H1 (cell line): ENCODE measurements at regions not wholly inside any gene's neighbourhood (a gene's known extent, or its start where the extent isn't known, plus 50 kb on each side); places are given as distances from the start of the nearest gene placed in this dataset.

Experiments
- CTCF ChIA-PET: fragments of 300-600 bp; sonication (Branson Sonifier 250); formaldehyde crosslinking; loops from one replicate; lab custom pipeline; 2021; ENCODE audit not compliant: partially characterized antibody; lab: Charles Lee
- POLR2A ChIA-PET: fragments of 300-600 bp; sonication (Branson Sonifier 250); formaldehyde crosslinking; loops from one replicate; lab custom pipeline; 2021; ENCODE audit warnings: inconsistent platforms; ENCODE audit not compliant: partially characterized antibody; lab: Charles Lee
- DNase-seq, 2 experiments: peaks; one replicate each; pipeline versions ENCODE4 v3.0.0 to v3.0.0-alpha.2; 2010 to 2022; ENCODE audit warnings: low spot score in 2 of 2, low read depth in 1 of 2, mixed read lengths in 1 of 2
- FAIRE-seq: peaks from 2 replicates; lab custom pipeline; 2011; peaks lifted over from hg19 to GRCh38; lab: Jason Lieb, UNC
- H2AFZ ChIP-seq: 2 replicates; pipeline ENCODE4 v1.8.1; 2012; ENCODE audit warnings: low read length, inconsistent platforms
- H2AK5ac ChIP-seq: 2 replicates; pipeline ENCODE4 v1.6.1; 2013; ENCODE audit warnings: low read depth, low read length
- H2BK120ac ChIP-seq: replicated peaks from 2 replicates; pipeline ENCODE3; 2013; ENCODE audit warnings: low read depth, low read length, inconsistent platforms
- H2BK12ac ChIP-seq: 2 replicates; pipeline ENCODE4 v1.6.1; 2013; ENCODE audit warnings: low read depth, low read length
- H2BK15ac ChIP-seq: 2 replicates; pipeline ENCODE4 v1.6.1; 2013; ENCODE audit warnings: low read length
- H2BK20ac ChIP-seq: 2 replicates; pipeline ENCODE4 v1.6.1; 2013; ENCODE audit warnings: low read length
- H2BK5ac ChIP-seq: 2 replicates; pipeline ENCODE4 v1.6.1; 2013; ENCODE audit warnings: low read depth, low read length
- H3K14ac ChIP-seq: 2 replicates; pipeline ENCODE4 v1.6.1; 2013; ENCODE audit warnings: inconsistent platforms; ENCODE audit not compliant: insufficient read length
- H3K18ac ChIP-seq: 2 replicates; pipeline ENCODE4 v1.6.1; 2013; ENCODE audit warnings: low read length; ENCODE audit errors: extremely low read depth
- H3K23ac ChIP-seq: 2 replicates; pipeline ENCODE4 v1.6.1; 2013; ENCODE audit warnings: inconsistent platforms; ENCODE audit not compliant: insufficient read length
- H3K23me2 ChIP-seq: 2 replicates; pipeline ENCODE4 v1.6.1; 2013; ENCODE audit warnings: low read depth, low read length
- H3K27ac ChIP-seq: 2 replicates; pipeline ENCODE4 v1.6.1; 2011; ENCODE audit warnings: low read depth, low read length, inconsistent platforms
- H3K27me3 ChIP-seq, 4 experiments: replicated peaks in 1 of 4; 1 replicate in 1 of 4; 2 replicates in 3 of 4; pipeline versions ENCODE4 v1.6.1 to v1.8.1; 2011 to 2013; ENCODE audit warnings: low read length in 3 of 4, mild to moderate bottlenecking in 3 of 4, inconsistent platforms in 2 of 4, mixed read lengths in 2 of 4, moderate library complexity in 1 of 4; ENCODE audit not compliant: control insufficient read depth in 3 of 4, insufficient read depth in 3 of 4; ENCODE audit errors: extremely low read depth in 1 of 4
- H3K36me3 ChIP-seq, 4 experiments: 2 replicates each; pipeline versions ENCODE4 v1.6.1 to v1.8.1; 2011 to 2013; ENCODE audit warnings: mild to moderate bottlenecking in 4 of 4, low read length in 3 of 4, moderate library complexity in 2 of 4, control low read depth in 1 of 4, inconsistent platforms in 1 of 4; ENCODE audit not compliant: insufficient read depth in 4 of 4, control insufficient read depth in 2 of 4
- H3K4ac ChIP-seq: replicated peaks from 2 replicates; pipeline ENCODE3; 2013; ENCODE audit warnings: low read length, low read depth, mixed read lengths, inconsistent platforms; ENCODE audit not compliant: insufficient read length
- H3K4me1 ChIP-seq, 4 experiments: replicated peaks in 1 of 4; 1 replicate in 1 of 4; 2 replicates in 3 of 4; pipeline versions ENCODE4 v1.6.1 to v1.8.1; 2011 to 2013; ENCODE audit warnings: low read length in 3 of 4, inconsistent platforms in 2 of 4, mixed read lengths in 1 of 4; ENCODE audit not compliant: insufficient read depth in 4 of 4, control insufficient read depth in 3 of 4
- H3K4me2 ChIP-seq, 2 experiments: 2 replicates each; pipeline versions ENCODE4 v1.6.1 to v1.8.1; 2011 to 2013; ENCODE audit warnings: low read depth in 2 of 2, low read length in 2 of 2, control low read depth in 1 of 2, inconsistent platforms in 1 of 2, mild to moderate bottlenecking in 1 of 2; ENCODE audit not compliant: insufficient read depth in 1 of 2
- H3K4me3 ChIP-seq, 4 experiments: fragments of 200-600, 300-600 bp in 1 of 4; sonication (generic), shearing (Covaris generic), sonication (Bioruptor Twin) in 1 of 4; 2 replicates each; pipeline versions ENCODE4 v1.5.1 to v1.8.1; 2011 to 2016; ENCODE audit warnings: low read length in 4 of 4, low read depth in 3 of 4, control low read depth in 2 of 4, inconsistent platforms in 2 of 4, mild to moderate bottlenecking in 2 of 4, mixed read lengths in 1 of 4, moderate library complexity in 1 of 4; ENCODE audit not compliant: insufficient read depth in 2 of 4; ENCODE audit errors: extremely low read depth in 1 of 4
- H3K56ac ChIP-seq: replicated peaks from 2 replicates; pipeline ENCODE3; 2013; ENCODE audit warnings: low read depth, mild to moderate bottlenecking, mixed read lengths, low read length, inconsistent platforms; ENCODE audit not compliant: insufficient read length
- H3K79me1 ChIP-seq: 2 replicates; pipeline ENCODE4 v1.6.1; 2013; ENCODE audit warnings: low read depth, low read length, control low read depth
- H3K79me2 ChIP-seq, 2 experiments: 2 replicates each; pipeline versions ENCODE4 v1.6.1 to v1.8.1; 2012 to 2013; ENCODE audit warnings: low read length in 2 of 2, mild to moderate bottlenecking in 2 of 2, inconsistent platforms in 1 of 2; ENCODE audit not compliant: insufficient read depth in 2 of 2, control insufficient read depth in 1 of 2
- H3K9ac ChIP-seq, 4 experiments: replicated peaks in 1 of 4; 1 replicate in 1 of 4; 2 replicates in 3 of 4; pipeline versions ENCODE4 v1.6.1 to v1.8.1; 2011 to 2013; ENCODE audit warnings: low read depth in 3 of 4, low read length in 3 of 4, control low read depth in 2 of 4, mild to moderate bottlenecking in 2 of 4, moderate library complexity in 2 of 4, inconsistent platforms in 1 of 4; ENCODE audit errors: extremely low read depth in 1 of 4
- H3K9me3 ChIP-seq, 2 experiments: 2 replicates each; pipeline versions ENCODE4 v1.6.1 to v1.8.1; 2012 to 2013; ENCODE audit warnings: mild to moderate bottlenecking in 2 of 2, moderate library complexity in 2 of 2, control low read depth in 1 of 2, inconsistent platforms in 1 of 2, low read depth in 1 of 2, low read length in 1 of 2, mixed read lengths in 1 of 2; ENCODE audit not compliant: insufficient read depth in 2 of 2
- H4K20me1 ChIP-seq, 2 experiments: replicated peaks in 1 of 2; 2 replicates each; pipeline versions ENCODE3 to v1.8.1; 2011 to 2013; ENCODE audit warnings: inconsistent platforms in 2 of 2, low read length in 2 of 2, mild to moderate bottlenecking in 1 of 2; ENCODE audit not compliant: insufficient read depth in 2 of 2, control insufficient read depth in 1 of 2
- H4K5ac ChIP-seq: 2 replicates; pipeline ENCODE4 v1.6.1; 2013; ENCODE audit warnings: low read length, low read depth, mixed read lengths, inconsistent platforms; ENCODE audit not compliant: insufficient read length
- H4K8ac ChIP-seq: 2 replicates; pipeline ENCODE4 v1.8.0; 2013; ENCODE audit warnings: mild to moderate bottlenecking, moderate library complexity, low read length, inconsistent platforms; ENCODE audit not compliant: insufficient read depth; ENCODE audit errors: extremely low read depth
- H4K91ac ChIP-seq: replicated peaks from 2 replicates; pipeline ENCODE3; 2013; ENCODE audit warnings: low read length, mixed read lengths, inconsistent platforms; ENCODE audit not compliant: insufficient read length
- ATF3 ChIP-seq: IDR thresholded peaks from 2 replicates; pipeline ENCODE4 v1.6.1; 2011; ENCODE audit warnings: low read depth, mild to moderate bottlenecking, low read length; ENCODE audit not compliant: insufficient read depth
- BACH1 ChIP-seq: IDR thresholded peaks from 2 replicates; pipeline ENCODE4 v1.6.1; 2012; ENCODE audit warnings: low read length, improper control_type of control experiment
- BRCA1 ChIP-seq: IDR thresholded peaks from 2 replicates; pipeline ENCODE4 v1.6.1; 2012; ENCODE audit warnings: low read depth, low read length, improper control_type of control experiment
- CBX5 ChIP-seq: fragments of 300-800, 300-1000 bp; sonication (generic); IDR thresholded peaks from 2 replicates; pipeline ENCODE4 v1.7.1; 2016; ENCODE audit warnings: antibody characterized with exemption, low read length, low read depth
- CHD2 ChIP-seq: IDR thresholded peaks from 2 replicates; pipeline ENCODE4 v1.6.1; 2012; ENCODE audit warnings: low read length, improper control_type of control experiment
- CREB1 ChIP-seq: IDR thresholded peaks from 2 replicates; pipeline ENCODE4 v1.6.1; 2012; ENCODE audit warnings: inconsistent platforms
- GABPA ChIP-seq: IDR thresholded peaks from 2 replicates; pipeline ENCODE4 v1.6.1; 2011; ENCODE audit warnings: mild to moderate bottlenecking, low read length, moderate library complexity, borderline replicate concordance; ENCODE audit not compliant: insufficient read depth
- PHF8 ChIP-seq: fragments of 200-600 bp; sonication (generic); conservative IDR thresholded peaks from 2 replicates; pipeline ENCODE4 v1.7.1; 2012; ENCODE audit warnings: low read depth, mild to moderate bottlenecking, inconsistent platforms, low read length, moderate library complexity
- RNF2 ChIP-seq: fragments of 200-900, 300-1000 bp; sonication (generic); IDR thresholded peaks from 2 replicates; pipeline ENCODE4 v1.7.1; 2016; ENCODE audit warnings: borderline replicate concordance, low read depth, mild to moderate bottlenecking, antibody characterized with exemption, low read length; ENCODE audit not compliant: poor library complexity, severe bottlenecking; ENCODE audit errors: missing control alignments
- RXRA ChIP-seq: IDR thresholded peaks from 2 replicates; pipeline ENCODE4 v1.6.1; 2011; ENCODE audit warnings: low read depth, mild to moderate bottlenecking, low read length, moderate library complexity; ENCODE audit not compliant: insufficient read depth
- SAP30 ChIP-seq: fragments of 300-600 bp; sonication (generic); IDR thresholded peaks from 2 replicates; pipeline ENCODE4 v1.7.1; 2012; ENCODE audit warnings: low read length, moderate library complexity, mild to moderate bottlenecking, inconsistent platforms; ENCODE audit not compliant: insufficient read depth, insufficient replicate concordance
- SIX5 ChIP-seq: IDR thresholded peaks from 2 replicates; pipeline ENCODE4 v1.6.1; 2011; ENCODE audit warnings: mild to moderate bottlenecking, low read depth, low read length
- WGBS, 2 experiments: shearing (Covaris generic) in 1 of 2; methylation state at CpG; one replicate each; pipeline versions ENCODE4 v1.1.6 to v1.1.7; 2013 to 2015; ENCODE audit warnings: low lambda C conversion rate in 2 of 2, mixed read lengths in 2 of 2, inconsistent platforms in 1 of 2, low coverage in 1 of 2, missing lambda C conversion rate in 1 of 2; ENCODE audit not compliant: insufficient replicate concordance in 2 of 2, insufficient coverage in 1 of 2, insufficient read length in 1 of 2; ENCODE audit errors: extremely low coverage in 1 of 2, missing lambda C conversion rate in 1 of 2; 5-methylcytosine and 5-hydroxymethylcytosine counted together

GRCh38 chr1:213828867-213829266 lies 158.9 kb upstream of the PROX1 start:
- no peak overlapping the region for H2BK20ac ChIP-seq
- no peak overlapping the region for H2AK5ac ChIP-seq
- peaks cover 6% of the 10 kb centered on the region in 2 experiments; a peak in 2 of 4 replicates for H3K9me3 ChIP-seq
- H3K23me2 ChIP-seq: no peaks in the 10 kb centered on the region
- H3K14ac ChIP-seq: no peak overlapping the region
- no peak overlapping the region for H3K4me2 ChIP-seq
- H3K27ac ChIP-seq: no peak overlapping the region
- no peak for FAIRE-seq
- no peak overlapping the region for H3K56ac ChIP-seq
- no peaks in the 10 kb centered on the region for H3K79me1 ChIP-seq
- no peak overlapping the region for H4K91ac ChIP-seq
- ChIA-PET CTCF (interaction anchor here (1.2 kb wide), 1 partner anchor 9 kb away, joined by 3 read pairs; no protein-coding TSS in a partner anchor), POLR2A (no interaction called here)
- H3K23ac ChIP-seq: no peak overlapping the region
- no peak overlapping the region for H4K5ac ChIP-seq
- no peak overlapping the region for H3K9ac ChIP-seq
- no peak overlapping the region for H2BK5ac ChIP-seq
- no peak for DNase-seq
- no peak overlapping the region for H2BK12ac ChIP-seq
- no peak overlapping the region for H3K18ac ChIP-seq
- no peak overlapping the region for H2BK120ac ChIP-seq
- peaks cover 0 to 4% (median 0%) of the 10 kb centered on the region in 4 experiments; a peak in 1 of 7 replicates for H3K4me1 ChIP-seq
- H3K4ac ChIP-seq: no peak overlapping the region
- 90% methylated on average over 4 of the region's 4 CpGs; no CpG with 5 or more reads in 1 of the 2 experiments for WGBS, 2 experiments
- no peak overlapping the region for H4K8ac ChIP-seq
- no peaks in the 10 kb centered on the region for H4K20me1 ChIP-seq
- no peak overlapping the region for H2BK15ac ChIP-seq
- no peak overlapping the region for H3K4me3 ChIP-seq
- no peak overlapping the region for H2AFZ ChIP-seq
- no peaks in the 10 kb centered on the region for H3K79me2 ChIP-seq
- no peaks in the 10 kb centered on the region for H3K36me3 ChIP-seq
- H3K27me3 ChIP-seq: no peaks in the 10 kb centered on the region
- TF ChIP-seq CREB1 (no peak), GABPA (no peak), RXRA (no peak), RNF2 (no peak), CHD2 (no peak), ATF3 (no peak), PHF8 (no peak), CBX5 (no peak), BRCA1 (no peak), SIX5 (no peak), SAP30 (no peak), BACH1 (no peak)
